ENCODE measurements at regions not wholly inside any gene's neighbourhood (a gene's known extent, or its start where the extent isn't known, plus 50 kb on each side); places are given as distances from the start of the nearest gene placed in this dataset.
"Not testable (repeated sequence)": the region's sequence is repeated elsewhere in the genome, so short reads cannot be mapped to it uniquely, and the experiment has no call there.

- Histone ChIP-seq H3K4me1 (ENCODE audit: low read depth) (no peaks in the 10 kb centered on the region), H3K36me3 (ENCODE audit: low read depth) (no peaks in the 10 kb centered on the region), H3K9me3 (no peaks in the 10 kb centered on the region), H3K4me3 (no peak overlapping the region)
- DNase-seq: no peak
- no peak for ATAC-seq
- intact Hi-C loops (cut with DNase I, micrococcal nuclease): no loop called here
- TF ChIP-seq CTCF (IDR thresholded peaks at IDR 0.05): no peak
Observed at GRCh38 chr12:88366101-88366500, 214.2 kb downstream of the KITLG start.

- intact Hi-C loops (cut with DNase I, micrococcal nuclease): no loop called here
- Histone ChIP-seq H3K4me3 (no peak overlapping the region), H3K4me1 (ENCODE audit: low read depth) (no peaks in the 10 kb centered on the region), H3K9me3 (no peaks in the 10 kb centered on the region), H3K36me3 (ENCODE audit: low read depth) (no peaks in the 10 kb centered on the region)
- ATAC-seq (no peak), DNase-seq (no peak)
- TF ChIP-seq CTCF (IDR thresholded peaks at IDR 0.05): no peak
Observed at GRCh38 chr12:88367231-88367630, 213.0 kb downstream of the KITLG start.

- not testable (repeated sequence) for H3K4me3 ChIP-seq, DNase-seq, ATAC-seq
Observed at GRCh38 chr12:88368077-88368476, 212.2 kb downstream of the KITLG start.

GRCh38 chr12:88371416-88372183 is 208.7 kb downstream of the KITLG start:
- DNase-seq (peak; percentile 24 to 42 (median 31)), ATAC-seq (peak; percentile 55)
- H3K36me3 ChIP-seq (ENCODE audit: low read depth): no peaks in the 10 kb centered on the region
- no peaks in the 10 kb centered on the region for H3K4me1 ChIP-seq (ENCODE audit: low read depth)
- intact Hi-C loops (cut with DNase I, micrococcal nuclease): no loop called here
- H3K4me3 ChIP-seq: no peak overlapping the region
- H3K9me3 ChIP-seq: no peaks in the 10 kb centered on the region
- no peak for TF ChIP-seq CTCF (IDR thresholded peaks at IDR 0.05)

More at GRCh38 chr12:88368077-88368476, 212.2 kb downstream of the KITLG start:
- H3K4me1 ChIP-seq (ENCODE audit: low read depth); intact Hi-C loops (cut with DNase I, micrococcal nuclease); H3K36me3 ChIP-seq (ENCODE audit: low read depth); H3K9me3 ChIP-seq: not testable (repeated sequence)

- TF ChIP-seq CTCF (IDR thresholded peaks at IDR 0.05): no peak
- no peak for DNase-seq
- no peak for ATAC-seq
- intact Hi-C loops (cut with DNase I, micrococcal nuclease): no loop called here
- Histone ChIP-seq H3K4me1 (ENCODE audit: low read depth) (no peaks in the 10 kb centered on the region), H3K9me3 (no peaks in the 10 kb centered on the region), H3K4me3 (no peak overlapping the region), H3K36me3 (ENCODE audit: low read depth) (no peaks in the 10 kb centered on the region)
Observed at GRCh38 chr12:88375306-88376305, 204.7 kb downstream of the KITLG start.

GRCh38 chr12:88377973-88378372 is 202.3 kb downstream of the KITLG start:
- DNase-seq: no peak
- intact Hi-C loops (cut with DNase I, micrococcal nuclease): no loop called here
- peak; percentile 35 for ATAC-seq
- TF ChIP-seq CTCF (IDR thresholded peaks at IDR 0.05): no peak
- H3K9me3 ChIP-seq: no peaks in the 10 kb centered on the region
- no peaks in the 10 kb centered on the region for H3K4me1 ChIP-seq (ENCODE audit: low read depth)
- H3K4me3 ChIP-seq: no peak overlapping the region
- H3K36me3 ChIP-seq (ENCODE audit: low read depth): no peaks in the 10 kb centered on the region
